Large intestine (tissue), 3 donors: ENCODE measurements at regions not wholly inside any gene's neighbourhood (a gene's known extent, or its start where the extent isn't known, plus 50 kb on each side); places are given as distances from the start of the nearest gene placed in this dataset.
"Not testable (repeated sequence)": the region's sequence is repeated elsewhere in the genome, so short reads cannot be mapped to it uniquely, and the experiment has no call there.

Experiments
- DNase-seq, 2 donors: peaks; one replicate each; pipeline versions ENCODE4 v3.0.0 to v3.0.0-alpha.2; 2013
- H3K27ac ChIP-seq: one replicate; pipeline ENCODE4 v1.5.1; 2013; ENCODE audit warnings: low read length
- H3K27me3 ChIP-seq: 2 replicates; pipeline ENCODE4 v1.6.1; 2013; ENCODE audit warnings: low read length; ENCODE audit not compliant: control insufficient read depth, insufficient read depth
- H3K36me3 ChIP-seq: 2 replicates; pipeline ENCODE4 v1.6.1; 2013; ENCODE audit warnings: low read length; ENCODE audit not compliant: control insufficient read depth, insufficient read depth
- H3K4me1 ChIP-seq: one replicate; pipeline ENCODE4 v1.6.1; 2013; ENCODE audit warnings: low read length; ENCODE audit not compliant: control insufficient read depth, insufficient read depth
- H3K4me3 ChIP-seq: one replicate; pipeline ENCODE4 v1.5.1; 2013; ENCODE audit warnings: low read length
- H3K9me3 ChIP-seq: one replicate; pipeline ENCODE4 v1.6.1; 2013; ENCODE audit warnings: mild to moderate bottlenecking, low read depth, low read length, moderate library complexity; ENCODE audit not compliant: control insufficient read depth
- WGBS: methylation state at CpG from one replicate; pipeline ENCODE4 v1.1.5; 2013; ENCODE audit warnings: low lambda C conversion rate; ENCODE audit not compliant: insufficient coverage; 5-methylcytosine and 5-hydroxymethylcytosine counted together

DNA sequence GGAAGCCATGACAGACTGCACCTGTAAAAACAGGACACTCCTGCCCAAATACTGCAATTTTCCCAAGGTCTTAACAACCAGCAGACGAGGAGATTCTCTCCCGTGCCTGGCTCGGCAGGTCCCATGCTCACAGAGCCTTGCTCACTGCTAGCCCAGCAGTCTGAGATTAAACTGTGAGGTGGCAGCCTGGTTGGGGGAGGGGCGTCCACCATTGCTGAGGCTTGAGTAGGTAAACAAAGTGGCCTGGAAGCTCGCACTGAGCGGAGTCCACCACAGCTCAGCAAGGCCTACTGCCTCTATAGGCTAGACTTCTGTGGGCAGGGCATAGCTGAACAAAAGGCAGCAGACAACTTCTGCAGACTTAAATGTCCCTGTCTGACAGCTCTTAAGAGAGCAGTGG, 80.3 kb downstream of the ANXA5 start:
- H3K9me3 ChIP-seq, H3K4me1 ChIP-seq, DNase-seq, H3K4me3 ChIP-seq, H3K27ac ChIP-seq, H3K27me3 ChIP-seq, H3K36me3 ChIP-seq: not testable (repeated sequence)
- WGBS, result no CpG with 5 or more reads among the region's 6 CpGs

DNA sequence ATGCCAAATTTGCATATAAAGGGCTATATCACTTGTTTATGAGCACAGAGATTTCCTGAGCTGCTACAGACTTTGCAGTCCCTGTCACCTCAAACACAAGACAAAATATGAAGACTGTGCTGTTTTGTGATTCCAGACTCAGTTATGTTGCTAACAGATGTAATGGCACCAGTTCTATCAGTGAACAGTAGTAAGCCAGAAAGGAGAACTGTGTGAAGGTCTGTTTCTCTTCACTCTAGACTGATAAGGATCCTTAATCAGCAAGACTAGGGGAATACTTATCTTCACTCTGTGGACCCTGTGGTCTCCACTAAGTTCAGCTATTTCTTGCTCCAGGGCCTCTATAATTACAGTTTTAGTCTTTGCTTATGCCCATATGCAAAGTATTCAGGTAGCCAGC, 82.7 kb downstream of the ANXA5 start:
- no peaks in the 10 kb centered on the region for H3K4me1 ChIP-seq

GRCh38 chr4:121599049-121599448, 97.7 kb downstream of the ANXA5 start:
- Histone ChIP-seq H3K27ac (no peak overlapping the region), H3K4me3 (no peak overlapping the region), H3K4me1 (no peaks in the 10 kb centered on the region), H3K27me3 (no peaks in the 10 kb centered on the region), H3K9me3 (no peaks in the 10 kb centered on the region), H3K36me3 (no peaks in the 10 kb centered on the region)
- 10% methylated on average over 2 of the region's 3 CpGs for WGBS
- no peak for DNase-seq

More for the DNA sequence above, 82.7 kb downstream of the ANXA5 start:
- H3K9me3 ChIP-seq, result no peaks in the 10 kb centered on the region
- no peak overlapping the region for H3K4me3 ChIP-seq
- no peak overlapping the region for H3K27ac ChIP-seq
- no peaks in the 10 kb centered on the region for H3K36me3 ChIP-seq
- no peak for DNase-seq
- H3K27me3 ChIP-seq, result no peaks in the 10 kb centered on the region

GRCh38 chr4:121597346-121597934, 99.3 kb downstream of the ANXA5 start:
- Histone ChIP-seq H3K4me1 (no peaks in the 10 kb centered on the region), H3K4me3 (no peak overlapping the region), H3K36me3 (no peaks in the 10 kb centered on the region), H3K27ac (no peak overlapping the region), H3K27me3 (no peaks in the 10 kb centered on the region), H3K9me3 (no peaks in the 10 kb centered on the region)
- DNase-seq, result no peak
- no CpG with 5 or more reads among the region's 2 CpGs for WGBS

DNA sequence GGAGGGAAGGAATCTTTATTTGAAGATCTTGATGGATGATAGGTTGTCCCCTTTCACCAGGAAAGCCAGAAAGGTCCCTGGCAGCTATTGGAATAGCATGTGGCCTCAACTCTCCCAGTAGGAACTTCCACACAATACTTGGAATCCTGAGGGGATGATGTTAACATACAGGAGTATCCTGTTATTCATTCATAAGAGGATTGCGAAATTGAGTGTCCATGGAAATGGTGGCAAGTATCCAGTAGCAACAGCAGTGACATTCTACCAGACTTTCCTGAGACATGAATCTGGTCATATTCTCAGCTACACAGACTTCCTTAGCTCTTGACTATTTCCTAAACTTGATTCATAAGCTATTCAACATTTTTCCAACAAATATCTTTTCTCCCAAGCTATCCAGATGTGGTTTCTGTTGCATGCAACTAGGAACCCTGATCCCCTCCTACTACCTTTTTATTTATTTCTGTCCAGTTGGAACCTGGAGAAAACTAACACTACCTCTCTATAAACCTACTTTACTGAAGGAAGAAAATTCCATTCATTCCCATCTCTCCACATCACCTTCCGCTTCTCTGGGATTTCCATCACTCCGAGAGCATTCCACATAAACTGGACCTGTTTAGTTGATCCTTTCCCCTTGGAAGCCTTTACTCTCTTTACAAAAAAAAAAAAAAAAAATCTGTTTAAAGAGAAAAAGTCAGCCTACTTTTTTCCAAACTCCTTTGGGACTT, 101.8 kb downstream of the ANXA5 start:
- Histone ChIP-seq H3K36me3 (no peaks in the 10 kb centered on the region), H3K27ac (no peak overlapping the region), H3K9me3 (no peaks in the 10 kb centered on the region), H3K27me3 (no peaks in the 10 kb centered on the region), H3K4me1 (no peaks in the 10 kb centered on the region), H3K4me3 (no peak overlapping the region)
- DNase-seq, result no peak
- 100% methylated on average over 1 of the region's 3 CpGs for WGBS

GRCh38 chr4:121593760-121594159, 103.0 kb downstream of the ANXA5 start:
- H3K36me3 ChIP-seq, result no peaks in the 10 kb centered on the region
- no peak overlapping the region for H3K4me3 ChIP-seq
- no peaks in the 10 kb centered on the region for H3K9me3 ChIP-seq
- H3K27ac ChIP-seq, result no peak overlapping the region
- DNase-seq, result no peak
- H3K4me1 ChIP-seq, result no peaks in the 10 kb centered on the region
- no peaks in the 10 kb centered on the region for H3K27me3 ChIP-seq

GRCh38 chr4:121592257-121592656, 104.5 kb downstream of the ANXA5 start:
- H3K4me1 ChIP-seq, H3K27me3 ChIP-seq, H3K4me3 ChIP-seq, H3K27ac ChIP-seq, DNase-seq, H3K36me3 ChIP-seq, H3K9me3 ChIP-seq: not testable (repeated sequence)
- no CpG with 5 or more reads among the region's 3 CpGs for WGBS

GRCh38 chr4:121584836-121585235, 111.9 kb downstream of the ANXA5 start:
- Histone ChIP-seq H3K4me1 (no peaks in the 10 kb centered on the region), H3K27ac (no peak overlapping the region), H3K4me3 (no peak overlapping the region), H3K27me3 (no peaks in the 10 kb centered on the region), H3K9me3 (no peaks in the 10 kb centered on the region), H3K36me3 (no peaks in the 10 kb centered on the region)
- 80% methylated on average over 1 of the region's 1 CpG for WGBS
- no peak for DNase-seq

- no peak for DNase-seq
- no peaks in the 10 kb centered on the region for H3K4me1 ChIP-seq
- no peaks in the 10 kb centered on the region for H3K9me3 ChIP-seq
- no peak overlapping the region for H3K4me3 ChIP-seq
- WGBS, result 100% methylated on average over 1 of the region's 3 CpGs
- H3K27ac ChIP-seq, result no peak overlapping the region
- H3K27me3 ChIP-seq, result no peaks in the 10 kb centered on the region
- H3K36me3 ChIP-seq, result no peaks in the 10 kb centered on the region
Measured at GRCh38 chr4:121583396-121583795, 113.4 kb downstream of the ANXA5 start.

DNA sequence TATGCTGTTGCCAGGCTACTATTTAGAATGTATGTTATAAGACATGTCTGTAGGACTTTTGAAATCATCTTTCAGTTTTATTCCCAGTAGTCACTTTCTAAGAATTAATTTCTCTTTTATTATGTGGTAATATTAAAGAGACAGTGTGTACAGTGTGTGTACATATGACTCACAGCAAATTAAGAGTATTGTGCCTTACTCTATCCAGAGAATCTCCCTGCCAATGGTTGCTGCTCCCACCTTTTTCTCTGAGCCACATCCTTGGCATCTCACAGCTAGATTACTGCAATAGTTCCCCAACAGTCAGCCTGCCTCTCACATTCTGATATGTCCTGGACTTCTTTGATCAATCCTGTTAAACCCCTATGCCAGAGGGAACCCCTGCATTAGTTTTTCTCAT, 114.5 kb downstream of the ANXA5 start:
- Histone ChIP-seq H3K4me1 (no peaks in the 10 kb centered on the region), H3K36me3 (no peaks in the 10 kb centered on the region), H3K4me3 (no peak overlapping the region), H3K27ac (no peak overlapping the region), H3K9me3 (no peaks in the 10 kb centered on the region), H3K27me3 (no peaks in the 10 kb centered on the region)
- DNase-seq, result no peak

- not testable (repeated sequence) for H3K9me3 ChIP-seq, H3K36me3 ChIP-seq, H3K27me3 ChIP-seq, H3K27ac ChIP-seq, H3K4me3 ChIP-seq, H3K4me1 ChIP-seq, DNase-seq
- 95% methylated on average over 3 of the region's 3 CpGs for WGBS
Measured at GRCh38 chr4:121575392-121575791, 121.4 kb downstream of the ANXA5 start.
